Stimulated activated CD8-positive, alpha-beta memory T cell treated with anti-CD3 and anti-CD28 coated beads, Interleukin-12 subunit alpha, Interleukin-12 subunit beta, amount 100 ng/mL, for 24 hours (primary cell): ENCODE measurements at regions not wholly inside any gene's neighbourhood (a gene's known extent, or its start where the extent isn't known, plus 50 kb on each side); places are given as distances from the start of the nearest gene placed in this dataset.
"Not testable (repeated sequence)": the region's sequence is repeated elsewhere in the genome, so short reads cannot be mapped to it uniquely, and the experiment has no call there.

ENCODE experiments used
- DNase-seq: peaks from one replicate; pipeline ENCODE4 v3.0.0-alpha.2; 2020; ENCODE audit errors: extremely low read depth

- no peak for DNase-seq
Observed at GRCh38 chr10:62589689-62590088, 214.8 kb upstream of the ADO start.

DNA sequence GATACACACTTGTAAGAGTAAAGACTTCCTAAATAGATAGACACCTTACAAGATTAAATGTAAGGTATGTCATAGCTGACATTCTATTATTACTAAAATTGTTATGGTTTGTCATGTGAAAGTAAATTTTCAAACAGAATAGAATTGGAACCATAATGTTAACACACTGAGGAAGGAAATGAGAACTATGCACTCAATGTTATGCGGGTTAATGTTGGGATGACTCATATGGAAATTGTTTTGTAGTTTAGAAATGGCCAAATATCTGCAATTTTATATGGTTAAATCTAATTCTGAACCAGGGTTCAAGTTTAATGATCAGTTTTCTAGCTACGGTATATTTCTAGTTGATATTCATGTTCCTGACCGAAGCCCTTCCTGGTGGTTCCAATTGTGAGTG lies 214.2 kb upstream of the ADO start:
- DNase-seq: no peak

- DNase-seq: no peak
Observed at GRCh38 chr10:62594093-62594520, 210.4 kb upstream of the ADO start.

DNA sequence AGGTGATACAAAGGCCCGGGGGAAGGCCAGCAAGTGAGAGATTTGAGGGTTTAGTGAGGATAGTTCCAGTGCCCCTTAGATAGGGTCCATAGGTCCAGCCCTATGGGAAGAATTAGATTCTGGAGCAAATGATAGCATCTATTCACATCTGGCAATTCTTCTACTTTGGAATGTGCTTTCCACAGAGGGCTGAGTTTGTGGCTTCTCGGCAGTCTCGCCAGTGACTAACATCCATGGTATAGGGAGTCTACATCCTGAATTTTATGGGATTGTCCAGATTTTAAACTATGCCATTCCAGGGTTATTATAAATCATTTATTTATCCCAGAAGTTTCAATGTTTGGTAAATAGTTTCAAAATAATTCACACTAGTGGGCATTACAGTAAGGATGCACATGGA lies 207.3 kb upstream of the ADO start:
- DNase-seq: no peak

- DNase-seq: no peak
Observed at GRCh38 chr10:62599161-62599560, 205.4 kb upstream of the ADO start.

DNA sequence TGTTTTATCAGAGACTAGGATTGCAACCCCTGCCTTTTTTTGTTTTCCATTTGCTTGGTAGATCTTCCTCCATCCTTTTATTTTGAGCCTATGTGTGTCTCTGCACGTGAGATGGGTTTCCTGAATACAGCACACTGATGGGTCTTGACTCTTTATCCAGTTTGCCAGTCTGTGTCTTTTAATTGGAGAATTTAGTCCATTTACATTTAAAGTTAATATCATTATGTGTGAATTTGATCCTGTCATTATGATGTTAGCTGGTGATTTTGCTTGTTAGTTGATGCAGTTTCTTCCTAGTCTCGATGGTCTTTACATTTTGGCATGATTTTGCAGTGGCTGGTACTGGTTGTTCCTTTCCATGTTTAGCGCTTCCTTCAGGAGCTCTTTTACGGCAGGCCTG lies 198.0 kb upstream of the ADO start:
- not testable (repeated sequence) for DNase-seq

DNA sequence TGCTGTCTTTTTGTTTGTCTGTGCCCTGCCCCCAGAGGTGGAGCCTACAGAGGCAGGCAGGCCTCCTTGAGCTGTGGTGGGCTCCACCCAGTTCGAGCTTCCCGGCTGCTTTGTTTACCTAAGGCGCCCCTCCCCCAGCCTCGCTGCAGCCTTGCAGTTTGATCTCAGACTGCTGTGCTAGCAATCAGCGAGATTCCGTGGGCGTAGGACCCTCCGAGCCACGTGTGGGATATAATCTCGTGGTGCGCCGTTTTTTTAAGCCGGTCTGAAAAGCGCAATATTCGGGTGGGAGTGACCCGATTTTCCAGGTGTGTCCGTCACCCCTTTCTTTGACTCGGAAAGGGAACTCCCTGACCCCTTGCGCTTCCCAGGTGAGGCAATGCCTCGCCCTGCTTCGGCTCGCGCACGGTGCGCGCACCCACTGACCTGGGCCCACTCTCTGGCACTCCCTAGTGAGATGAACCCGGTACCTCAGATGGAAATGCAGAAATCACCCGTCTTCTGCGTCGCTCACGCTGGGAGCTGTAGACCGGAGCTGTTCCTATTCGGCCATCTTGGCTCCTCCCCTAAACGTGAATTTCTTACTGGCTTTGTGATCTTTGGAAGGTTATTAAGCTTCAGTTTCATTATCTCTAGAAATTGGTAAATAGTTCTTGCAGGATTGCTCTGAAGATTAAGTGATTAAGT lies 196.2 kb upstream of the ADO start:
- DNase-seq: not testable (repeated sequence)

DNA sequence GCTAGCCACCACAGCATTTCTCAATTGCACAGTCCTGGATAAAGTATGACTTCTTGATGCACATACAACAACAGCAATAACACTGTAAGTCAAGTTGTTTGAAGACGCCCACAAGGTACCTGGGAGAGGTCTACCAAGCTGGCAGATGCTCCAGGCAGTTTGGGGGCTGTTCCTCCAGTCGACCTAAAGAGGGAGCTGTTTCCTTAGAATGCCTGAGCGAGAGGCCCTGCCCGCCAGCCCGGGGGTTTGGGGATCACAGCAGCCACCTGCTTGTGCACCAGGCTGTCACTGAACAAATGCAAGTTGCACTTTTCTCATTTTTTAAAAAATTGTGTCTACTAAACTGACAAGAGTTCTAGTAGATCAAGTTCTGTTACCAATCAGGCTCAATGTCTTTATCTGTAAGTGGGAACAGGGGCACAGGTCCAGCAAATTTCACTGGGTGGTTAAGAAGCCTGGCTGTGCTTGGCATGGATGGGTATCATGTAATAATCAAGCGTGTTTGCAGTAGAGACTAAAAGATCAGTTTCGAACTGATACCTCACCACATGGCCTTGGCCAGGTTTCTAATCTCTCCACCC lies 193.8 kb upstream of the ADO start:
- peak; percentile 41 for DNase-seq

- no peak for DNase-seq
Observed at GRCh38 chr10:62613424-62613823, 191.1 kb upstream of the ADO start.

- DNase-seq: no peak
Observed at GRCh38 chr10:62613859-62614258, 190.7 kb upstream of the ADO start.

GRCh38 chr10:62614389-62615157 lies 189.9 kb upstream of the ADO start:
- no peak for DNase-seq

GRCh38 chr10:62616885-62617590 lies 187.5 kb upstream of the ADO start:
- DNase-seq: no peak

GRCh38 chr10:62617652-62618051 lies 186.9 kb upstream of the ADO start:
- no peak for DNase-seq

DNA sequence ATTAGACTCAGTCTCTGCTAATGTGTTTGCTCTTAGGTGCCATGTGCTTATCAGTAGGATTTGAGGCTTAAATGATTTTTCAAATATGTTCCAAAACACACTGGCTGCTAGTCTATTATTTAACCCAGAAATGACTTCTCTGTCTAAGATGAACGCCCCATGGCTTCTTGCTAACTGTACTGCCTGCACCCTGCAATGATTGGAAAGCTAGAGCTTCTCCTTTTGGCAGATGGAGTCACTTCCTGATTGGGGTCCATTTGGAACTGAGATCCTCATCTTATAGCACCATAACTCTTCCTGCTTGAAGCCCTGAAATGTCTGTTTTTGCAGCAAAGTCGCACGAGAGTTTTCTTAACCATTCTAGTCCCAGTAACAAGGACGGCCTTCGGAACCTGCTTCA lies 186.5 kb upstream of the ADO start:
- no peak for DNase-seq

- no peak for DNase-seq
Observed at GRCh38 chr10:62618576-62619412, 185.7 kb upstream of the ADO start.

GRCh38 chr10:62619413-62619738 lies 185.1 kb upstream of the ADO start:
- DNase-seq: no peak

DNA sequence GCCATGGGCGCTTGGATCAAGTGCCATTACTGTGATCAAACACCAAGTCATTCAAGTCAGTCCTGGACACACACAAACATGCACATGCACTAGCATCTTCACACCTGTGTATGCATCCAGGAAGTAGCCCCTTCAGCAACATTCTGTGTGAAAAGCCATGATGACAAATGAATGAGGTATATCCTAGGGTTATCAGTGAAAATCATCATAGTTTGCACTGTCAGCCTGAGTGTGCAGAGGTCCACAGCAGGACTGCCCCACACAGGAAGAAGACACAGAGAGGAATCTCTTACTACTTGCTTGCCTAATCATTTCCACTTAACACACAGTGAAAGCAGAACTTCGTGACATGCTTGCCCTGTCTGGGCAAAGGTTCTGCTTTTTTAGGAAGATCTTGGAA lies 184.0 kb upstream of the ADO start:
- no peak for DNase-seq

DNA sequence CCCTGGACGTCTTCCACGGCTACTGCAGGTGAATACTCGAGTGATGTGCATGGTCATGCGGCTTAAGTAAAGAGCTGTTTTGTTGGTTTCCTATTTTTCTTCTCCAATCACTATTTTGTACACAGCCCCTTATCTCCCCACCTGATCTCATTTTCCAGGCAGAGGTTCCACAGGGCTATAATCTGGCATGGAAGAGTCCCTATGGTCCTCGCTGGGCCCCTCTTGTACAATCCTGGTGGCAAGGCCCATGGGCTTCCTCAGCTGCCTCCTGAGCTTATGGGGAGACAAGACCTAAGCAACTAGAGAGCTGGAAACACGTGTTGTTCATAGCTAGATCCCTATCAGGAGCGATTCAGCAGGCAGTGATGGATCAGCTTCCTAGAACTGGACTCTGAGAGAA lies 181.3 kb upstream of the ADO start:
- DNase-seq: no peak

DNA sequence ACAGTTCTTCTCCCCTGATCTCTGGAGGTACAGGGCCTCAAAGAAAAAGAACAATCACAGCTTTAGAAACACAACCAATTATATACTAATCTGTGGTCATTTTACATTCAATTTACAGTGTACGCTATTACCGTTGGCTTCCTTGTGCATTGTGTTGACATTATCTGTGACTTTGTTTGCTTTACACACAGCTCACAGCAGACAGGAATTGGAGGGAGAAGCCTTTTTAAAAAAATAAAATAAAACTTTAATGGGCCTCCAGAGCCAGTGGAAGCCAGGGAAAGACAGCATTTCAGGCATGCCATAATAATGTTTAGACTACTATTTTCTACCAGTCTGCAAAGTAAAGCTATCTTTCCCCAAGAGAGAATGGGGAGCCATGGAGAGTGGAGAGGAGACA lies 179.0 kb upstream of the ADO start:
- DNase-seq: no peak

DNA sequence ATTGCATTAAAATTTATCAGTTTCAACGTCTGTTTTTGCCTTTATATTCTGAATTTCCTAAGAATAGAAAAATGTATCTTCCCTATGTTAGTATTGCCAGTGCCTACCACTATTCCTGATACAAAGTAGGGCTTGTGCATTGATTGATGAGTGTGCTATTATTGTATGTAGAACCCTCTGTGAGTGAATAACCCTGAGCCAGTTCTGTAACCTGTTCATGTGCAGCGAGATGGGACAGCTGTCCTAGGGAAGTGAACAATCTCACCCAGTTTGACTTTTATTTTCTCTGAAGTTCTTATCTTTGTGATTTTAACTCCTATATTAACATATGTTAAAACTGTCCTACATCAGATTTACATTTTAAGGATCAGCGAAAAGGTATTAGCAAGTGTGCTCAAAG lies 178.4 kb upstream of the ADO start:
- no peak for DNase-seq

DNA sequence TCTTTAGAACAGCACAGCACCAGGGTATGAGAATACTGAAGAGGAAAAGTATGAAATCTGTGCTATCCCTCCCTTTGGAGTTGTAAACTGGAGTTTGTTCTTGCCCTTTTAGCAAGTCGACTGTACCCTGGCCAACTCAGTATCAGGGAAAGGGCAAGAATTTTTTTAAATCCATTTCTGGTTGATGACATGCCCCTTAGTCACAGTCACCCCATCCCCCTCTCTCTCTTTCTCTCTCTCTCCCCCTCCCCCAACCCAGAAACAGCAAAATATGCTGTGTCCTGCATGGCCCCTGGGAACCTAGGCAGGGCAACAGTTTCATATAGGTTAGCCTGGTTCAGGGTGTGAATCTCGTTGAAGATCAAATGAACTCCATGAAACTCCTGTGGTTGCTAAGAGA lies 177.7 kb upstream of the ADO start:
- no peak for DNase-seq

- no peak for DNase-seq
Observed at GRCh38 chr10:62627983-62628382, 176.5 kb upstream of the ADO start.
